CD4-positive, alpha-beta T cell treated with Interleukin-4 for 4 hours (primary cell): ENCODE measurements at regions not wholly inside any gene's neighbourhood (a gene's known extent, or its start where the extent isn't known, plus 50 kb on each side); places are given as distances from the start of the nearest gene placed in this dataset.

Source experiments
- DNase-seq: peaks from one replicate; pipeline ENCODE4 v3.0.0-alpha.2; 2020

DNA sequence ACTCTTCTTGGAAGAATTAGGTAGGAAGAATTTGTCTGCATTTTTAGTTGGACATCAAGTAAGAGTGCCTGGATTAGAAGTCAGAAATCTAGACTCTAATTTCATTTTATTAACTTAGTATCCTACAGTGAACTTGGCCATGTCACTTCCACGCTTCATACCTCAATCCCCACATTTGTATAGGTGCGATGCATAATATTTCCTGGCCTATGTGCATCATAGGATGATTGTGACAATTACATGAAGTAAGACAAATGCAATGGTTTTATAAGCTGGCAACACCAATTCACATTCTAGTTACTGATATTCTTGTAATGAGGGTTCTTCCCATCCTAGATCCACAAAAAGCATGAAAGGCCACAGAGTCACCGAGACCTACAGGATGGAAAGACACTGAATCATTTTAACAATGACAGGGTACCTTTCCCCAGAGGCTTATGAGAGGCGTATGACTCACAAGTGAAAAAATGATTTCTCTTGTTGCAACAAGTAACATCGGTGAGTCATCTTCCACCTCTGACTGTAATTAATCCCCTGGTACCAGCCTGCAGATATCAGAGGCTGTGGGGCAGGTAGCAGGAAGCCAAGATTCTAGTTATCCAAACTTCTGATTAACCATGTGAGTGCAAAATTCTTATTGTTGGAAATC is 56.0 kb upstream of the OR5AK2 start:
- DNase-seq = no peak

DNA sequence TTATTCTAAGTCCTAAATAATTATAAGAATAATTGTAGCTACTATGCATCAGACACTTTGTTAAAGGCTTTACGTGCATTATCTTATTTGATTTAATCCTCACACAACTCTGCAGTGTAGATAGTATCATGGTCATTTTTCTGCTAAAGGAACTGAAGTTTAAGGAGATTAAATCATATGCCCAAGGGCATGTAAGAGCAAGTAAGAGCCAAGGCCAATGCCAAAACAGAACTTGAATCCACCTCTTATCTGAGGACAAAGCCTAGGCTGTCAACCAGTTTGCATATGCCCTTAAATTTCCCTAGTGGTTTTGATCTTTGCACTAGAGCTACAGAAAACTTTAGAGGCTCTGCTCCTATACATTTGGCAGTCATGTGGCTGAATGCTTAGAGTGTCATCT is 65.6 kb upstream of the OR5AK2 start:
- DNase-seq = no peak

DNA sequence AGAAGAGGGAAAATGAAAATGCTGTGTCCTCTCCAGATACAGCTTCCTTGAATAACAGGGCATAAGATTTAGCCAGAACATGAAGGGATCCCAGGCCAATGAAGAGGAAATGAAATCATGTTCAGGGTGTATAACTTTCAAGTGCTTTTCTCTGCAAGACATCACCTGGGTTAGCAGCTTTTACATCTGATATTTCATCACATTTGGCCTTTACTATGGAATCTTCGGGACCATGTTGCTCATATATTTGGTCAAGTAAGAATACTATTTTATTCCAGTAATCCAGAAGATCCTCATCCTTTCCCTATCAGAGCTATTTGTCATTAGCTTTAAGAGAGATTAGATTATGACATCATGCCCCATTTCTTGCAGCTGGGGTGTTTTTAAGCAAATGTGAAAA is 66.3 kb upstream of the OR5AK2 start:
- DNase-seq = no peak

DNA sequence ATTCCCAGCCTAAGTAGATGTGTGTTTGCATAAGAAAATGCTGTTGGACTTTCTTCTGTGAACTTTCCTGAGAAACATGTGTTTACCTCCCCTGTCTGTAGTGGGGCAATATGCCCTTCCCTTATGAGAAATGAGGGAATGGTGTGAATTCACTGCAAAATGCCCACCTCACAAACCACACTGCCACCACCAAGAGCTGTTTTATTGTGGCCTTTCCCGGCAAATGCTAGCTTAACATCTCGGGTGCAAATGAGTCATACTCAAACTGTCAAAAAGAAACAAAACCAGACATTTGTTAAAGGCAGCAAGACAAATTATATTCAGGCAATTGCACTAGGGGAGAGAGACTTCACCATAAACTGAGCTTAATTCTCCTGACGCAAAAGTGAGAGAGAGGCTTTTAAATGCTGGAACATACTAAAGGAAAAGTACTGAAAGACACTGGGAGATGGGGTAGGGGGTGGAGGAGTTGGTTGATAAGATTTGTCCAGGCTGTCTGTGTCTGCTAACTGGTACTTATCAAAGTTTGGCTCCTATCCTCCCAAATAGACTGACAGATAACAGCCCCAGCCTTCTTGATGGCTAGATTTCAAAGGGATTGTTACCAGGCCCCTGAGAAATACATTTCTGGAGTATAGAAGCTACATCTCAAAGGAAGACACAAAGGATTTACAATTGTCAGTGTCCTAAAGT is 70.9 kb upstream of the OR5AK2 start:
- DNase-seq = no peak

DNA sequence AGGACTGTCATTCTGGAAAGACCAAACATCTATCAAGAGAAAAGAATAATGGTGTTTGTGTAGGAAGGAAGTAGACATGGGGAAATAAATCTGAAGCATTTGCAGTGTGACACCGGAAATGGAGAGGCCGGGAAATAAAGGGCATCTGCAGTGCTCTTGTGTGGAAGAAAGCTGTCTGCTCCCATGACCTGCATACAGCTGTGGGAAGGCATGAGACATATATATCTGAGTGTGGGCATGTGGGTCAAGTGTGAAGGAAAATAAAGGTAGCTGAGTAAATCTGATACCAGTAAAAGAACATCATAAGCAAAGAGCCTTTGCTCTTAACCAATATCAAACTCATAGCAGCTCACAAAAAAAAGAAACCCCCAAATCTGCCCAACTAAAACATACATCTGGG is 72.1 kb upstream of the OR5AK2 start:
- DNase-seq = no peak

DNA sequence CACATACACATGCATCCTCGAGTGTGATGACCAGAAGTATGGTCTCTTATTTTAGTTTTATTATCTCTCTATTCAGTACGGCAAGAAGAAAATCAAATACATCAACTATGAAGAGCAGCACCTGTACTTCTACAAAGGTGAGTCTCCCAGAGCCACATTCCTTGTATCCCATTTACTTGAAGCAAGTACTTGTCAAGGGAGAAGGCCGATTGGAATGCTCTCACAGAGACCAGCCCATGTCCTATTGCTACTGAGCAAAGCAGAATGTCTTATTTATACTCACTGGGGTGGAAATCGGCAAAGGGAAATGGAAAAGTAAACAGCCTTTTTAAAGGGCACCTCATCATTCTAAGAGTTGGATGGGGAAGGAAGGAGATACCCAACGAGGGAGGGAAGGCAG is 72.6 kb upstream of the OR5AK2 start:
- no peak for DNase-seq

DNA sequence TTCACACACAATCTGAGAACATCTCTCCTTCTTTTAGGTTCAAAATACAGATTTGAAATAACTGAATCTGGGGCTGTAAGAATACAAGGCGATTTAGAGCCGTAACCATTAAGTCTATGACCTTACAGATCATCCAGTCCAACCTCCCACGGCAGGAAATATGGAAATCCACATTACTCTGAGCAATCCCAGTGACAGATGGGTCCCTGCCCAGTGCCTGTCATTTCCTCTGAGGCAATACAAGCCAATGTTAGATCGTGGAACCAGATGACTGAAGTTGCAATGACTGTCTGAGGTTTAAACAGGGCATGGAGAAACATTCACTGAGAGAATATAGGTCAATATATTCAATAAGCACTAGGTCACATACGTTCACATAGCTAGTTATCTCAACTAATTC is 77.4 kb upstream of the OR5AK2 start:
- no peak for DNase-seq

DNA sequence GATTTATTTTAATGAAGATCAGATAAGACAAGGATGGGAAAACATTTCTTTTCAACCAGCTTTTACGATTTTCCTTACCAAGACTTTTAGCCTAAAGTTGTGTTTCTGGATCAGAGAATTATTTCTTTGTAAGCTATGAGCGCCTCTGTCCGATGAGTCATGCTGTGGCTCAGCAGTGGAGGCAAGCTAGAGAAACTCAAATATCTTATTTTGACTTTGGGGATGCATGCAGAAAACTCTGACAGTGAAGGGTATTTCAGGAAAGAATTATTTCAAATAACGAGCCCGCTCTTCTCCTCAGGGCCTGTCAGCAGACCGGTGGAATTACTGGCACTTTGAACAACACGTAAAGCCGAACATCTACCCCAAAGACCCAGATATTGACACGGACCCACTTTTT is 77.9 kb upstream of the OR5AK2 start:
- DNase-seq = no peak

DNA sequence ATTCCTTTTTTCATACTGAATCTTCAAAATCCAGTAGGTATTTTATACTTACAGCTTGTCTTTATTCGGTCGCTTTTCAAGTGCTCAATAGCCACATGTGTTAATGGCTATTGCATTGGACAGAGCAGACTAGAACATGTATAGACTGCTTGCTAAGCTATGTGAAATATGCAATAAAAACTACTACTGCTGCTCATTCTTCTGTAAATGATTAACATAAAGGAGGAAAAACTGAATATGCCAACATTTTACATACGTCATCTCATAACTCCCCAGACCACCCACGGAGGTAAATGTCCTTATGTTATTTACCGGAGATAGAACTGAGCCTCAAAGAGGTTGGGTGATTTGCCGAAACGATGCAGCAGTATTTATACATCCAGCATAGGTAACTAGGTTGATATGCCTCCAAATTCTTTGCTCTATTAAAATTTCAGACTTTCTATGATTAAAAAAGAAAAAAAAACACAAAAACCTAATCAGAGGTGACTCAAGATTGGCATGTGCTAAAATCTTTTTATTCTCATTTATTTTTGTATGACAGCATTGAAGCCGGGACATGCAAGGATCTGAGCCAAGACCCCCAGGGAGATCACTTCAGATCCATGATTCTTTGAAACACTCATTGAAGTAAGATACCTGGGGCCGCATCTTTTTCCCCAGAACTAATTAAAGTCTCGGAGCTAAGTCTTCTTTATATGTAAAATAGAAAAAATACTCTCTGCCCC is 78.5 kb upstream of the OR5AK2 start:
- DNase-seq = no peak

DNA sequence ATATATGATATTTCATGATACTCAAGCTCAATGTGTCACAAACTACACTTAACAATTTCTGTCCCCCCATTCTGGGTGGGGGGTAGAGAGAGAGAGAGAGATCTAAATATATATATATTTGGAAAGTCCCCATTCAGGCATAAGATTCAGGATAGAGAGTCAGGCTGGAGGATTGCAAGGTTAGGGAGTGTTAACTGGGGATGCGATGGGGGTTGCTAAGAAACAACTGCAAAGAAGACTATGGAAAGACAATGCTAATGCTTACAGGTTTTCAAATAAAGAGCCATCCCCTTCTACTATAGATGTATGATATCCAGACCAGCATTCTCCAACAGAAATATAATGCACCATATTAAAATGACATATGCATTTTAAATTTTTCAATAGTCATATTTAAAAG is 79.2 kb upstream of the OR5AK2 start:
- no peak for DNase-seq

DNA sequence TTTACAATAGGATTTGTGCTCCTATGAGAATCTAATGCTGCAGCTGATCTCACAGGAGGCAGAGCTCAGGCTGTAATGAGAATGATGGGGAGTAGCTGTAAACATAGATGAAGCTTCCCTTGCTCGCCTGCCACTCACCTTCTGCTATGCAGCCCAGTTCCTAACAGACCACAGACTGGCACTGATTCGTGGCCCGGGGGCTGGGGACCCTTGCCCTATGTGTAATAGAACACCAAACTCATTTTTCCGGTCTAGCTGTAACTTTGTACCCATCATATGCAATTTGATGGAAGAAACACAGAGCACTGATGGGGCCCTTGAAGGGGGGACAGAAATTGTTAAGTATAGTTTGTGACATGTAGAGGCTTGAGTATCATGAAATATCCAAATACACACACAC is 79.6 kb upstream of the OR5AK2 start:
- no peak for DNase-seq

DNA sequence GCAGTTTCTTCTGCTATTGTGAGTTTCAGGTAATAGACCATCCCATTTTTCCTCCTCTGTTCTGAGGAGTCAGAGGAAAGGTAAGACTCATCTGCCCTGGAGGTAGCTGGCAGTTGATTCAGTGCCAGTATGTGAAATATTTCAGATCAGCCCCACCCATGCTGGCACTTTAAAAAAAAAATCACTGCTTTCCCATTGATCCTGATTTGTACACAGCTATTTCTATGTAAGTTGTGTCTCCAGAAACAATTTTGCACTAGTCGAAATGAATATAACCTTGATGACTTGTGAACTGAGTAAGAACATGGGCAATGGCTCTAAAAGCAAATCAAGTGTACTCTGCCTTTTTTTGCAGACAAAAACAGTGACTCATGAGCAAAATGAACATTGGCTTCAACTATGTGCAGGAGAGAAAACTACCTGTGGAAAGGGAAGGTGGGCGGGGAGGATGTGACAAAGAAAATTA is 82.0 kb upstream of the OR5AK2 start:
- no peak for DNase-seq

DNA sequence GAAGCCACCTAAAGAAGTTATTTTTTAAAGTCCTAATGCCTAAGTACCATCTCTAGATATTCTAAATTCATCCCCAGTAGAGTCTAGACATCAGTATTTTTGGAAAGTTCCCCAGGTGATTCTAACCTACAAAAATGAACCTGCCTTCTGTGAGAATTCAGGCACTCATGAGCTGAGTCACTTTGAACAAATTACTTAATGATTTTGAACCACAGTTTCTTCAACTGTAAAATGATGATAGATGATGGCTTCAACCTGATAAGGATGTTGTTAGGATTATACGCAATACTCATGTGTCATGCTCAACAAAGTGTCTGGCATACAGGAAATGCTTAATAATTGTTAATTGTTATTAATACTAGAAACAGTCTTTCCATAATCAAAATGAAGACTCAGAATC is 82.8 kb upstream of the OR5AK2 start:
- DNase-seq = no peak

DNA sequence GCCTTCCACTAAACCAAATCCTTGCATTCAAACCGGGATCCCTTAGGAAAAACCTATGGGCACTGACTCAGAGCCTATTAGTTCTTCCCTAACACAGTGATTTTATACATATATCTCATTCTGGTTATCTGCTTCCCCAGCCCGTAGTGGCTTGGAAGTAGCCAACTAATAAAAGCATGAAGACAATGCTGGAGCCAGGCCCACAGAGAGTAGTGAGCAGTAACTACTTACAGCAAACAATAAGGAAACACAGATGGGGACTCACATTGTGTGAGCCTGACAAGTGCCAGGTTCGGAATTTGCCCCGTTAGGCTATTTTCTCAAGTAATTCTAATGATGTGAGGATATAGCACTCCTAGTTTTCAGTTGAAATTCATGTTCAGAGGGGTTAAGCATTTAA is 83.3 kb upstream of the OR5AK2 start:
- DNase-seq = no peak

DNA sequence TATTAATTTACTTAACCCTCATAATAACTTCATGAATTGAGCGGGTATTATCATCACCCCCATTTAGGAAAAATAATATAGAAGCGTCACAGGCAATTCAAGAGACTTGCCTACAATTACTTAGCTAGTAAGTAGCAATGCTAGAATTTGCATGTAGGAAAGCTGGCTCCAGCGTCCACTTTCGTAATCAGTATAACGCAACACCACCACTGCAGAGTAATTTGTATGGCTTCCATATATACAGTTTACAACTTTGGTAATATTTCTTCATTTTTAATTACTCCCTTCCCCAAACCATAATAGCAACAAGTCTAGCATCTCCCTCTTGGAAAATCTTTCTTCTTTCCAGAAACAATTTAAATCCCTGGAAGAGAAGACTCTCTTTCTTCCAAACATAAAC is 89.9 kb upstream of the OR5AK2 start:
- no peak for DNase-seq

DNA sequence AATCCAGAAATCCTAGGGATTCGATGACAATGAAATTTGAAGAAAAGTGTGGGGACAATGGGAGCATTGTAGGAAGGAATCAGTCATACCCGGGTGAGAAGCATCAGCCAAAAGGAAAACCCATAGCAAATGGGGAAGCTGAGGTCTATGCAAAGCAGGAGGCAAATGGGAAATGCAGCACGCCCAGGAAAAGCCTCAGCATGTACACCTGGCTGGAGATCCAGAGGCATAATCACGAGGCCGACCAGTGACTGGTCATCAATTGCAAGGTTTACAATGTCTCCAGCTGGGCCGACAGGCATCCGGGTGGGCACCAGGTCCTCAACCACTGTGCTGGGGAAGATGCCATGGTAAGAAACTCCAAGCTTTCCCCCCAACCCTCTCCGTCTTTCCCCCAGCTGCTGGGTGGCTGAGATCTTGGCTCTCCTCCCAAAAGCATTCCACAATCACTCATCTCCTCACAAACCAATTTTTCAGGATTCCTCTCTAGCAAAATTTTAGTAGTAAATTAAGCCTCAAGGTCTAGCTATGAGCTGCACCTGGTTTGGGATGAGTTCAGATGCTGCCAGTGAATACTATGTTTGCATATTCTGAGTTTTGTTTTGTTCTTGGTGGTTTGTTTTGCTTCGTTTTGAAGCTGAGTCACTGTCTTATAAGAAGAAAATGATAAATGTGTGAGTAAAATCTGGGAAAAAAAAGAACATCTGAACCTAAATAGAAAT is 98.0 kb upstream of the OR5AK2 start:
- no peak for DNase-seq

DNA sequence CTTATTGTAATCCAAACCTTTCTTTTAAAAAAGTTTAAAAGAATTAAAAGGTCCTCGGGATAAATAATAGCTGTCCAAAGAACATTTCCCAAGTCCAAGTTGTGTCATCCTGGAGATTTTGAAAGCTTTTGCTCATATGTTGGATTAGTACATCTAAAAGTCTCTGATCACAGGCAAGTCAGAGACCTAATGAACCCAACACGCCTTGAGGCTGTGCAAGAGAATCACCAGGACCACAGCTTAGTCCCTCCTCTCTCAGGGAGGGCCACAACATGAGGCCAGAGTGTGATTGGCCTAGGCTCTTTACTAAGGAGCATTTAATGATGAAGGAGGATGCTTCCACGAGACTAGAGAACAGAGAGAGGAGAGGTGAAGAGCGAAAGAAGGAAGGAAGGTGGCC is 98.7 kb upstream of the OR5AK2 start:
- no peak for DNase-seq

DNA sequence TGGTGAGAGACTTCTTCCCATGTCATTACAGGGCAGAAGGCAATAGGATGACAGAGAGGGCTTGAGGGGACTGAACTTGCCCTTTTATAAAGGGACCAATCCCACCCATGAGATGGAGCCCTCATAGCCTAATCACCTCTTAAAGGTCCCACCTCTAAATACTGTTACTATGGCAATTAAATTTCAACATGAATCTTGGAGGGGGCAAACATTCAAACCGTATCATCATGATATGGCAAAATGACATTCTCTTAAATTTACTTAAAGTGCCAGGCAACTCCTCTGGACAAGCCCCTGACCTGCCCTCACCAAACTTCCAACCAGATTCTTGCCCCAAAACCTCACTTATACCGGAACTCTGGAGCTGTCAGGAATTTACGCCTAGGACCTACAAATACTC is 100.8 kb upstream of the OR5AK2 start:
- no peak for DNase-seq

DNA sequence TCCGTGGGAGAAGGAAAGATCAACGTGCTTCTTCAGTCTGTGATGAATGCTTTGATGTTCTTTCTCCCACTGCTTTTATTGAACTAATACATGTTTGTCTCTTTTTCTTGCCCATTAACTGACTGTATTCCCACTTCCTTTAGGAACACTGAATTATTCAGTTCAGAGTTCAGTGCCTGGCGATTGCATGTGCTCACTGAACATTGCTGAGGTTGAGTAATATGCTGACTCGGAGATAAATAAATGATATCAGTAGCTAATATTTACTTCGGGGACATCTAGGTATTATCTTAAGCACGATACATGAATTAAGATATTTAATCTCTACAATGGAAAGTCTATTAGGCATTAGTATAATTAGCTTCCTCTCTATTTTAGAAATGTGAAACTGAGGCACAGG is 102.3 kb upstream of the OR5AK2 start:
- no peak for DNase-seq

DNA sequence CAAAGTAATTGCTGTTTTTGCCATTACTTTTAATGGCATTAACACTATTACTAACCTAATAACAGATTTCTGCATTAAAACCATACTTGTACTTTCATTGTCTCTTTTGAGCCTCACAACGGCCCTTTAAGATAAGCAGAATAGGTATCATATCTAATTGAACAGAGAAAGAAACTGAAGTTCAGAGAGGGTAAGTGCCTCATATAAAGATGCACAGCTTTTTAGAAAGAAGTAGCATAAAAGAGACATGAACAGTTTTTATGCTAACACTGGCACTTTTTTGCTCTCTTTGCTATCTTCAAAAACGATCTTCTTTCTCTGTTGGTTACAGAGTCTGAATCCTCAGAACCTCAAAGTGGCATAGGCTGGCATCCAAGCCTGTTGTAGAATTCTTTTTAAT is 102.9 kb upstream of the OR5AK2 start:
- no peak for DNase-seq

DNA sequence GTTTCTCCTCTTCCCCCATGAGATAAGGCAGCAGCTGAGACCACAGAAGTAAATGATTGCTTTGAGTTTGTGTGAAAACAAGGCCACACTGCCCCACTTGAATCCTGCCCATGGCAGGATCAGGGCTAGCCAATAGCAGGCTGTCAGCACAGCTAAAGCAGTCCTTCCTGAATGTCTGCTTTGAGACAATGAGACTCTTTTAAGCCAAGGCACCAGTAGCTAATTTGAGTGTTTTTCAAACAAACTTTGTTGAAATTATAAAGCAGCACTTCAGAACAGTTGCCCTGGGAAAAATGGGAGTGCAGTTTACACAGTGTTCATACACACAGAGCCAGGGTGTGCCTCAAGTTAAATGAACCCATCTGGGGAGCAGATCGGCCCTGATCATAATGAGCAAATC is 103.5 kb upstream of the OR5AK2 start:
- no peak for DNase-seq

DNA sequence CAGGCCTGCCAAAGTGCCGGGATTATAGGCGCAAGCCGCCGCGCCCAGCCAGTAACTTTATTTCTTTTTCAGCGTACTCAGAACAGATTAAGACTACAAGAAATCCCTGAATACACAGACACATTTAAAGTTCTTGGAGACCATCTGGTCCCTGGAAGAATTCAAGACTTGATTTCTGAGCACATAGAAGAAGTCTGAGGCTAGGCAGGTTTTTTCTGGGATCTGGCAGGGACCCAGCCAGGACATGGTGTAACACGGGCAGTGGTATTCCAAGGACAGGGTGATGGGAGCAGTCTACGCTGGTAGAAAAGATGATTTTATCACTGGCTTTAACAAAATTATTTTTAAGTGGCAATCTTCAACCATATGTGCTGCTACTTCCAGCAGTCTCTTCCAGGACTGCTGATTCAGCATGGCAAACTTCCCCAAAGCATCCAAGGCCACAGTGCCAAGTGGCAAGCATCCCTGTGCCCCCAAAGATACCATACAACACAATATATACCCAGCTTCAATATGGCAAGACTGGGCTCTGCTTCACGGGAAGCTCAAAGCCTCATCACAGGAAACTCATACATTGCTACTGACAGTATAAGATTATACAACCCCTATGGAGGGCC is 105.2 kb upstream of the OR5AK2 start:
- no peak for DNase-seq

DNA sequence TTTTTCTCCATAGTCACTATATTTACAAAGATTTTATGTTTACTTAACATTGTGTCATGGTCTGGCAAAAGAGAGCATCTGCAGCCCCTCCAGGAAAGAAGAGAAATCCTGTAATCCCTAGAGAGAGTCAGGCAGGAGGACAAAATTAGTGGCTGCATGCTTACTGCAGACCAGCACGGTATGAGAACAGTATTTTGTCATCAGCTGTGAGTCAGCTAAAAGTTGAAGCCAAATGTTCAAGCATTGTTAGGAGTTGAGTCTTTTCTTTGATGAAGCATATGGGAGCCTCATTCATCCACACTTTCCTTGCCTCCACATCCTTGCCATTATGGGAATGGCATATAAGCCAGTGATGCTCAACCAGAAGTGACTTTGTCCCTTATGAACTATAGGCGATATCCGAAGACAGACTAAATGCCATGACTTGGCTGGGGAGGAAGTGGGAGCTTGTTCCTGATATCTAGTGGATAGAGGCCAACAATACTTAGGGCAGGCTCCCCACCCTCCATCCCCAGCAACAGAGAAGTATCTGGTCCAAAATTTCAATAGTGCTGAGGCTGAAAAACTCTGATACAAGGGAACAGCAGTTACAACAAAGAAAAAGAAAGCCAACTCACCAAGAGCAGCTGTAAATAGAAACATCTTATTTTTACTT is 112.0 kb upstream of the OR5AK2 start:
- DNase-seq = no peak
